H9 (cell line): ENCODE measurements at regions not wholly inside any gene's neighbourhood (a gene's known extent, or its start where the extent isn't known, plus 50 kb on each side); places are given as distances from the start of the nearest gene placed in this dataset.

ENCODE experiments used
- DNase-seq: peaks from one replicate; pipeline ENCODE4 v3.0.0-alpha.2; 2017
- H2AFZ ChIP-seq: one replicate; pipeline ENCODE4 v1.6.1; 2013; ENCODE audit warnings: mild to moderate bottlenecking, low read length, control low read depth, moderate library complexity
- H2AK5ac ChIP-seq: 2 replicates; pipeline ENCODE4 v1.6.1; 2013; ENCODE audit warnings: low read length, control low read depth, mixed read lengths; ENCODE audit not compliant: insufficient read length
- H2BK120ac ChIP-seq: one replicate; pipeline ENCODE4 v1.6.1; 2013; ENCODE audit warnings: low read depth, mild to moderate bottlenecking, low read length, control low read depth, inconsistent platforms; ENCODE audit not compliant: poor library complexity, severe bottlenecking
- H2BK12ac ChIP-seq: 2 replicates; pipeline ENCODE4 v1.6.1; 2013; ENCODE audit warnings: low read length, control low read depth, mixed read lengths, low read depth; ENCODE audit not compliant: insufficient read length
- H2BK15ac ChIP-seq: 2 replicates; pipeline ENCODE4 v1.6.1; 2013; ENCODE audit warnings: low read depth, low read length, control low read depth
- H2BK20ac ChIP-seq: one replicate; pipeline ENCODE4 v1.6.1; 2013; ENCODE audit warnings: low read depth, mild to moderate bottlenecking, low read length, control low read depth, inconsistent platforms; ENCODE audit not compliant: poor library complexity, severe bottlenecking
- H2BK5ac ChIP-seq: 2 replicates; pipeline ENCODE4 v1.6.1; 2013; ENCODE audit warnings: low read length, control low read depth, mixed read lengths; ENCODE audit not compliant: insufficient read length
- H3K14ac ChIP-seq: 2 replicates; pipeline ENCODE4 v1.6.1; 2013; ENCODE audit warnings: low read length, control low read depth; ENCODE audit not compliant: insufficient read depth
- H3K18ac ChIP-seq: 2 replicates; pipeline ENCODE4 v1.6.1; 2013; ENCODE audit warnings: low read depth, mild to moderate bottlenecking, mixed read lengths, low read length, control low read depth; ENCODE audit not compliant: insufficient read length
- H3K23ac ChIP-seq: 2 replicates; pipeline ENCODE4 v1.6.1; 2013; ENCODE audit warnings: low read length, control low read depth, mixed read lengths, low read depth; ENCODE audit not compliant: insufficient read length
- H3K23me2 ChIP-seq: 2 replicates; pipeline ENCODE4 v1.6.1; 2013; ENCODE audit warnings: low read depth, mild to moderate bottlenecking, mixed read lengths, low read length, control low read depth; ENCODE audit not compliant: insufficient read length, poor library complexity, severe bottlenecking
- H3K27ac ChIP-seq: 2 replicates; pipeline ENCODE4 v1.5.1; 2013; ENCODE audit warnings: low read length, control low read depth, mixed read lengths, low read depth; ENCODE audit not compliant: insufficient read length
- H3K27me3 ChIP-seq: 2 replicates; pipeline ENCODE4 v1.6.1; 2013; ENCODE audit warnings: low read length, control low read depth, inconsistent platforms; ENCODE audit not compliant: insufficient read depth
- H3K4ac ChIP-seq: 2 replicates; pipeline ENCODE4 v1.6.1; 2013; ENCODE audit warnings: low read depth, mild to moderate bottlenecking, control low read depth, inconsistent platforms, low read length, moderate library complexity
- H3K4me1 ChIP-seq: 2 replicates; pipeline ENCODE4 v1.6.1; 2013; ENCODE audit warnings: low read length, control low read depth, inconsistent platforms; ENCODE audit not compliant: insufficient read depth
- H3K4me2 ChIP-seq: 2 replicates; pipeline ENCODE4 v1.6.1; 2013; ENCODE audit warnings: low read length, control low read depth, mixed read lengths; ENCODE audit not compliant: insufficient read length, insufficient read depth
- H3K56ac ChIP-seq: 2 replicates; pipeline ENCODE4 v1.6.1; 2013; ENCODE audit warnings: low read depth, mild to moderate bottlenecking, mixed read lengths, low read length, control low read depth; ENCODE audit not compliant: insufficient read length
- H3K79me1 ChIP-seq: 2 replicates; pipeline ENCODE4 v1.6.1; 2013; ENCODE audit warnings: low read depth, mild to moderate bottlenecking, moderate library complexity, low read length, control low read depth, inconsistent platforms; ENCODE audit not compliant: insufficient read depth, poor library complexity, severe bottlenecking
- H3K79me2 ChIP-seq: 2 replicates; pipeline ENCODE4 v1.6.1; 2013; ENCODE audit warnings: low read length, control low read depth, inconsistent platforms; ENCODE audit not compliant: insufficient read depth
- H3K9ac ChIP-seq: 2 replicates; pipeline ENCODE4 v1.6.1; 2013; ENCODE audit warnings: low read length, control low read depth, mixed read lengths; ENCODE audit not compliant: insufficient read length; ENCODE audit errors: extremely low read depth
- H3K9me3 ChIP-seq: one replicate; pipeline ENCODE4 v1.6.1; 2013; ENCODE audit warnings: low read depth, low read length, inconsistent platforms; ENCODE audit not compliant: control insufficient read depth
- H3T11ph ChIP-seq: one replicate; pipeline ENCODE4 v1.6.1; 2013; ENCODE audit warnings: mild to moderate bottlenecking, low read length, control low read depth, inconsistent platforms
- H4K20me1 ChIP-seq: one replicate; pipeline ENCODE4 v1.6.1; 2013; ENCODE audit not compliant: control insufficient read depth, insufficient read length, insufficient read depth
- H4K5ac ChIP-seq: 2 replicates; pipeline ENCODE4 v1.6.1; 2013; ENCODE audit warnings: low read depth, mild to moderate bottlenecking, mixed read lengths, low read length, control low read depth; ENCODE audit not compliant: insufficient read length
- H4K8ac ChIP-seq: replicated peaks from 2 replicates; pipeline ENCODE4 v1.6.1; 2013; ENCODE audit warnings: low read length, control low read depth, mixed read lengths, low read depth; ENCODE audit not compliant: insufficient read length
- H4K91ac ChIP-seq: 2 replicates; pipeline ENCODE4 v1.6.1; 2013; ENCODE audit warnings: low read depth, mild to moderate bottlenecking, moderate library complexity, mixed read lengths, low read length, control low read depth; ENCODE audit not compliant: insufficient read length
- H3K27ac Mint-ChIP-seq, 3 experiments: 2 replicates in 2 of 3; 3 replicates in 1 of 3; pipeline ENCODE4 v1.8.0; 2020 to 2021; ENCODE audit warnings: mixed read lengths in 3 of 3, mild to moderate bottlenecking in 1 of 3, moderate library complexity in 1 of 3
- H3K27me3 Mint-ChIP-seq: 2 replicates; pipeline ENCODE4 v1.8.0; 2021; ENCODE audit warnings: low read depth, mild to moderate bottlenecking, moderate library complexity, mixed read lengths
- H3K36me3 Mint-ChIP-seq, 3 experiments: 2 replicates in 2 of 3; 3 replicates in 1 of 3; pipeline ENCODE4 v1.8.0; 2020 to 2021; ENCODE audit warnings: low read depth in 3 of 3, mixed read lengths in 3 of 3; ENCODE audit not compliant: insufficient read depth in 1 of 3
- H3K4me1 Mint-ChIP-seq, 2 experiments: 2 replicates each; pipeline ENCODE4 v1.8.0; 2020; ENCODE audit warnings: mixed read lengths in 2 of 2
- H3K4me3 Mint-ChIP-seq, 2 experiments: 2 replicates in 1 of 2; 3 replicates in 1 of 2; pipeline ENCODE4 v1.8.0; 2020 to 2021; ENCODE audit warnings: mild to moderate bottlenecking in 2 of 2, mixed read lengths in 2 of 2, moderate library complexity in 1 of 2
- H3K9me3 Mint-ChIP-seq, 2 experiments: 2 replicates in 1 of 2; 3 replicates in 1 of 2; pipeline ENCODE4 v1.8.0; 2020; ENCODE audit warnings: mild to moderate bottlenecking in 2 of 2, mixed read lengths in 2 of 2, moderate library complexity in 1 of 2
- CTCF ChIP-seq: fragments of 200-600 bp; sonication (generic); conservative IDR thresholded peaks from 3 replicates; pipeline ENCODE4 v1.8.0; 2021; ENCODE audit warnings: antibody characterized with exemption, mild to moderate bottlenecking
- WGBS: extraction: QIAGEN DNeasy Blood & Tissue Kit; methylation state at CpG from one replicate; pipeline ENCODE4 v1.1.7; 2013; ENCODE audit warnings: missing lambda C conversion rate, low lambda C conversion rate, mixed read lengths; ENCODE audit not compliant: insufficient read length; ENCODE audit errors: extremely low coverage; 5-methylcytosine and 5-hydroxymethylcytosine counted together

GRCh38 chr13:81017513-81018152 is 676.7 kb upstream of the SPRY2 start:
- Histone ChIP-seq H4K91ac (no peak overlapping the region), H3K27me3 (no peaks in the 10 kb centered on the region), H2AK5ac (no peak overlapping the region), H3K4ac (no peak overlapping the region), H3K18ac (no peak overlapping the region), H3K56ac (no peak overlapping the region), H3K4me1 (no peaks in the 10 kb centered on the region), H3K23ac (no peak overlapping the region), H4K20me1 (no peaks in the 10 kb centered on the region), H2BK12ac (no peak overlapping the region), H3K4me2 (no peak overlapping the region), H2BK120ac (no peak overlapping the region), H3K79me1 (no peaks in the 10 kb centered on the region), H2BK5ac (no peak overlapping the region), H3K79me2 (no peaks in the 10 kb centered on the region), H3K23me2 (no peaks in the 10 kb centered on the region), H4K8ac (no peak overlapping the region), H3K14ac (no peak overlapping the region), H2AFZ (no peak overlapping the region), H2BK15ac (no peak overlapping the region), H3K27ac (no peak overlapping the region), H2BK20ac (no peak overlapping the region), H4K5ac (no peak overlapping the region), H3K9me3 (no peaks in the 10 kb centered on the region), H3K9ac (no peak overlapping the region), H3T11ph (no peak overlapping the region)
- no peak for DNase-seq
- H3K4me3 Mint-ChIP-seq, result no peak overlapping the region
- peak; percentile 80 for TF ChIP-seq CTCF
- no CpG with 5 or more reads among the region's 4 CpGs for WGBS
- H3K27me3 Mint-ChIP-seq, result no peaks in the 10 kb centered on the region
- no peaks in the 10 kb centered on the region for H3K4me1 Mint-ChIP-seq
- peaks cover 2 to 3% of the 10 kb centered on the region in 2 experiments; a peak in 3 of 5 replicates for H3K9me3 Mint-ChIP-seq
- H3K36me3 Mint-ChIP-seq, result peaks cover 0 to 6% (median 0%) of the 10 kb centered on the region in 3 experiments; a peak in 2 of 7 replicates
- H3K27ac Mint-ChIP-seq, result no peak overlapping the region
